Gastrocnemius medialis (tissue), 4 donors: ENCODE measurements at regions not wholly inside any gene's neighbourhood (a gene's known extent, or its start where the extent isn't known, plus 50 kb on each side); places are given as distances from the start of the nearest gene placed in this dataset.

Source experiments
- ATAC-seq, 2 donors: fragments of 150-250 bp; one replicate each; pipeline ENCODE4 v1.9.1; 2016
- DNase-seq, 2 donors: peaks; one replicate each; pipeline ENCODE4 v3.0.0-alpha.2; 2019
- H3K27ac ChIP-seq, 4 donors: fragments of 200-600 bp; sonication (generic); 1 replicate in 1 of 4; 2 replicates in 3 of 4; pipeline ENCODE4 v1.5.1; 2016 to 2018; ENCODE audit warnings: mild to moderate bottlenecking in 2 of 4, moderate library complexity in 1 of 4
- H3K27me3 ChIP-seq, 3 donors: fragments of 200-600 bp; sonication (generic) in 2 of 3; 1 replicate in 1 of 3; 2 replicates in 2 of 3; pipeline versions ENCODE4 v1.5.1 to v1.6.0; 2016 to 2019; ENCODE audit warnings: mild to moderate bottlenecking in 1 of 3, moderate library complexity in 1 of 3
- H3K36me3 ChIP-seq, 2 donors: fragments of 200-600 bp; sonication (generic) in 1 of 2; one replicate each; pipeline ENCODE4 v1.5.1; 2017 to 2018
- H3K4me1 ChIP-seq, 2 donors: fragments of 200-600 bp; sonication (generic) in 1 of 2; one replicate each; pipeline ENCODE4 v1.5.1; 2016 to 2017; ENCODE audit warnings: mild to moderate bottlenecking in 2 of 2
- H3K4me3 ChIP-seq, 4 donors: fragments of 200-600 bp; sonication (generic) in 3 of 4; 1 replicate in 1 of 4; 2 replicates in 3 of 4; pipeline ENCODE4 v1.5.1; 2016 to 2019; ENCODE audit warnings: mild to moderate bottlenecking in 2 of 4
- H3K9me3 ChIP-seq, 3 donors: fragments of 200-600 bp; sonication (generic) in 2 of 3; 1 replicate in 1 of 3; 2 replicates in 2 of 3; pipeline ENCODE4 v1.5.1; 2016 to 2019
- POLR2A ChIP-seq, 2 donors: fragments of 450-650 bp; IDR thresholded peaks; one replicate each; pipeline ENCODE4 v1.6.1; 2017; ENCODE audit warnings: antibody characterized with exemption in 2 of 2, mild to moderate bottlenecking in 2 of 2, moderate library complexity in 2 of 2
- in situ Hi-C, 4 donors: fragments of 200-750 bp; cut with MboI; loops; one replicate each; pipeline versions ENCODE4 v1.15.0 to v1.8.0; 2017; ENCODE audit warnings: low sequenced_read_pairs in 4 of 4
- intact Hi-C: fragments of 100-400 bp; cut with DNase I; formaldehyde crosslinking; loops from one replicate; pipeline ENCODE4 v1.15.1; 2023; ENCODE audit warnings: low total_unique reads
- TF ChIP-seq, protein P1 (sequence below), 5 experiments: fragments of 450-650 bp in 3 of 5; fragments of 200-600 bp in 2 of 5; sonication (generic) in 2 of 5; IDR thresholded peaks in 4 of 5; conservative IDR thresholded peaks in 1 of 5; 1 replicate in 4 of 5; 2 replicates in 1 of 5; pipeline ENCODE4 v1.5.1; 2016 to 2019; ENCODE audit warnings: antibody characterized with exemption in 5 of 5, mild to moderate bottlenecking in 3 of 5, moderate library complexity in 3 of 5

DNA sequence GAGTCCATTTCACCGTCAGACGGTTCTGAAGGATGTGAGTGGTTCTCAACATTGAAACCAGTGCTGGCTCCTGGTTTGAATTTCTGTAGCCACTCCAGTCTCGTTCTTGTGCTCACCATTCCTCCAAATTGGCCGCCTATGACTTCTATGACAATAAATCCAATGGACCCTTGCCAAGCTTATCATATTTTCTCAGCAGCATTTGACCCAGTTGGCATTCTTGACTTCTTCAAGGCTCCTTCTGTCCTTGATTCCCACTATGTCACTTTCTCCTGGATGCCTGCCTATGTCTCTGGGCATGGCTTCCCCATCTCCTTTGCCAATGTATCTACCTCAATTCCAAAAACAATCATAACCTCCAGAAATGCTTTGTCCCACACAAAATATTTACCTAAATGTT lies 756.0 kb upstream of the NRSN1 start:
- H3K9me3 ChIP-seq: no peaks in the 10 kb centered on the region
- ATAC-seq (no peak), DNase-seq (no peak)
- no peak overlapping the region for H3K4me3 ChIP-seq
- intact Hi-C loops: no loop called here
- no peaks in the 10 kb centered on the region for H3K27me3 ChIP-seq
- no peak overlapping the region for H3K27ac ChIP-seq
- no peak for TF ChIP-seq POLR2A (IDR thresholded peaks at IDR 0.05)
- TF ChIP-seq, protein P1, sequence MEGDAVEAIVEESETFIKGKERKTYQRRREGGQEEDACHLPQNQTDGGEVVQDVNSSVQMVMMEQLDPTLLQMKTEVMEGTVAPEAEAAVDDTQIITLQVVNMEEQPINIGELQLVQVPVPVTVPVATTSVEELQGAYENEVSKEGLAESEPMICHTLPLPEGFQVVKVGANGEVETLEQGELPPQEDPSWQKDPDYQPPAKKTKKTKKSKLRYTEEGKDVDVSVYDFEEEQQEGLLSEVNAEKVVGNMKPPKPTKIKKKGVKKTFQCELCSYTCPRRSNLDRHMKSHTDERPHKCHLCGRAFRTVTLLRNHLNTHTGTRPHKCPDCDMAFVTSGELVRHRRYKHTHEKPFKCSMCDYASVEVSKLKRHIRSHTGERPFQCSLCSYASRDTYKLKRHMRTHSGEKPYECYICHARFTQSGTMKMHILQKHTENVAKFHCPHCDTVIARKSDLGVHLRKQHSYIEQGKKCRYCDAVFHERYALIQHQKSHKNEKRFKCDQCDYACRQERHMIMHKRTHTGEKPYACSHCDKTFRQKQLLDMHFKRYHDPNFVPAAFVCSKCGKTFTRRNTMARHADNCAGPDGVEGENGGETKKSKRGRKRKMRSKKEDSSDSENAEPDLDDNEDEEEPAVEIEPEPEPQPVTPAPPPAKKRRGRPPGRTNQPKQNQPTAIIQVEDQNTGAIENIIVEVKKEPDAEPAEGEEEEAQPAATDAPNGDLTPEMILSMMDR (IDR thresholded peaks at IDR 0.05 in 4 of 5, conservative IDR thresholded peaks at IDR 0.05 in 1 of 5): no peak
- in situ Hi-C loops: no loop called here
- H3K4me1 ChIP-seq: no peaks in the 10 kb centered on the region
- H3K36me3 ChIP-seq: no peaks in the 10 kb centered on the region

- Histone ChIP-seq H3K36me3 (no peaks in the 10 kb centered on the region), H3K27me3 (no peaks in the 10 kb centered on the region), H3K27ac (no peak overlapping the region), H3K4me1 (no peaks in the 10 kb centered on the region), H3K9me3 (no peaks in the 10 kb centered on the region), H3K4me3 (no peak overlapping the region)
- ATAC-seq: no peak
- in situ Hi-C loops (no loop called here), intact Hi-C loops (no loop called here)
- TF ChIP-seq POLR2A (IDR thresholded peaks at IDR 0.05): no peak
- TF ChIP-seq, protein P1 (IDR thresholded peaks at IDR 0.05 in 4 of 5, conservative IDR thresholded peaks at IDR 0.05 in 1 of 5): no peak
- no peak for DNase-seq
Observed at GRCh38 chr6:23371132-23371915, 754.7 kb upstream of the NRSN1 start.

- no peak for ATAC-seq
- intact Hi-C loops: no loop called here
- no peaks in the 10 kb centered on the region for H3K9me3 ChIP-seq
Observed at GRCh38 chr6:23377830-23378229, 748.2 kb upstream of the NRSN1 start.

DNA sequence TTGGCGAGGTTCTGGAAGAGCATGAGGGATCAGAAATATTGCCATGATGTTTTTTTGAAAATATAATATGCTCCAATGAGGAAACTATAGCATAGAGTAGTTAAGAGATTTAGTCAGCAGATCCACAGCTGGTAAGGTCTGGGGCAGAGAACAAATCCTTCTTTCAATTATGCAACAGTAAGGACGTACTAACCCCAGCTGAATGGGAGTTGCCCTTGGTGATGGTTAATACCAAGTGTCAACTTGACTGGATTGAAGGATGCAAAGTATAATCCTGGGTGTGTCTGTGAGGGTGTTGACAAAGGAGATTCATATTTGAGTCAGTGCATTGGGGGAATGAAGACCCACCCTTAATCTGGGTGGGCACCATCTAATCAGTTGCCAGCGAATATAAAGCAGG lies 745.5 kb upstream of the NRSN1 start:
- ATAC-seq: no peak
- H3K27ac ChIP-seq: no peak overlapping the region
- H3K4me1 ChIP-seq: no peaks in the 10 kb centered on the region
- intact Hi-C loops (no loop called here), in situ Hi-C loops (no loop called here)
- H3K27me3 ChIP-seq: no peaks in the 10 kb centered on the region
- no peaks in the 10 kb centered on the region for H3K9me3 ChIP-seq
- no peaks in the 10 kb centered on the region for H3K36me3 ChIP-seq
- TF ChIP-seq, protein P1 (IDR thresholded peaks at IDR 0.05 in 4 of 5, conservative IDR thresholded peaks at IDR 0.05 in 1 of 5): no peak
- no peak for TF ChIP-seq POLR2A (IDR thresholded peaks at IDR 0.05)
- H3K4me3 ChIP-seq: no peak overlapping the region
- DNase-seq: no peak

More at GRCh38 chr6:23377830-23378229, 748.2 kb upstream of the NRSN1 start:
- in situ Hi-C loops: no loop called here
- Histone ChIP-seq H3K27me3 (no peaks in the 10 kb centered on the region), H3K4me3 (no peak overlapping the region), H3K36me3 (no peaks in the 10 kb centered on the region), H3K4me1 (no peaks in the 10 kb centered on the region), H3K27ac (no peak overlapping the region)
- no peak for TF ChIP-seq POLR2A (IDR thresholded peaks at IDR 0.05)
- TF ChIP-seq, protein P1 (IDR thresholded peaks at IDR 0.05 in 4 of 5, conservative IDR thresholded peaks at IDR 0.05 in 1 of 5): no peak
- DNase-seq: no peak
